ENCODE measurements at regions not wholly inside any gene's neighbourhood (a gene's known extent, or its start where the extent isn't known, plus 50 kb on each side); places are given as distances from the start of the nearest gene placed in this dataset.
"Not testable (repeated sequence)": the region's sequence is repeated elsewhere in the genome, so short reads cannot be mapped to it uniquely, and the experiment has no call there.

DNA sequence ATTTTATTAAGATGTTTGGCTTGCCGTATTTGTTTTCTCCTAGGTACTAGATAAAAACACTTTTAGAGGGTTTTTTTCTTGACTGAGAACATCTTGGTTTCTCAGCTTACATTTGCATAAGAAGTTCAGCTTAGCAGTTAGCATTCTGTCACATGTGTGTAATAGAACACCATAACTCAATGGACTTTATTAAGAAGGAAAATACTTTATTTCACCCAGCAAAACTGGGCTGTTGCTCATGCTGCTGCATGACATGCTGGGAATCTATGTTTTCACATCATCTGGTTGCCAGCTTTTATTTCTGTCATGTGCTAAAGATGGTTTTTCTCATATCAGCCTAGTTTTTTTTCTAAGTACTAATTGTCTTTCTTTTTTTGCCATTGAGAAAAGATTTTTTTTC is 144.6 kb downstream of the UTRN start:
- DNase-seq (ENCODE audit: low read depth in 2 of 2, low spot score in 1 of 2) = no peak

GRCh38 chr6:144433446-144433845 is 148.3 kb downstream of the UTRN start:
- not testable (repeated sequence) for DNase-seq (ENCODE audit: low read depth in 2 of 2, low spot score in 1 of 2)

DNA sequence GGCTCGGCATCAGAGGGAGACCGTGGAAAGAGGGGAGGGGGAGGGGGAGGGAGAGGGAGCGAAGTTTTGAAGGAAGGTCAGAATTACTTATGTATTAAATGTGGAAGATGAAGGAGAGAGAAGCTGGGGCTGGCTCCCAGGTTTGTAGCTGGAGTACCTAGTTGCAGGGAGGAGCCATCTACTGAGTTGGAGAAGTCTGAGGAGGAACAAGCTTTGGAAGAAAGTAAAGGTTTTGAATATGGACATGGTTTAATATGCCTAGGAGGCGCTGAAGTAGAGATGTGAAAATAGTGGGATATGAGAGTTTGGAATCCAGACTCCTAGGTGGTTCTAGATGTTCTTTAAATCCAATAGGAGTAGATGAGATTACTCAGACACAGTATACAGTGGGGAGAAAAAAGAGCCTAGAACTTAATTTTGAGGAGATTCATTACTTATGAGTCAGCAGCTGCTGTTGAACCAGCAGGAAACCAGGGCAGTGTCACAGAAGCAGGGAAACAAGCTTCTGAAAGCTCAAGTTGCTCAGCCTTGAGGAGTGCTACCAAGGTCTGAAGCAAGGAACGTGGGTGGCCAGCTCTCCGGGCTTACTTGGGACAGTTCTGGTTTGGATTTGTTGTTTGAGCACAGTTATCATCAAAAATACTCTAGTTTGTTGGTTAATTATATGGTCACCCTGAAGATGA is 149.3 kb downstream of the UTRN start:
- no peak for DNase-seq (ENCODE audit: low read depth in 2 of 2, low spot score in 1 of 2)

GRCh38 chr6:144435602-144436426 is 150.7 kb downstream of the UTRN start:
- DNase-seq (ENCODE audit: low read depth in 2 of 2, low spot score in 1 of 2) = no peak

- no peak for DNase-seq (ENCODE audit: low read depth in 2 of 2, low spot score in 1 of 2)
Measured at GRCh38 chr6:144437105-144437504, 152.0 kb downstream of the UTRN start.

- DNase-seq (ENCODE audit: low read depth in 2 of 2, low spot score in 1 of 2) = no peak
Measured at GRCh38 chr6:144438103-144438502, 153.0 kb downstream of the UTRN start.

DNA sequence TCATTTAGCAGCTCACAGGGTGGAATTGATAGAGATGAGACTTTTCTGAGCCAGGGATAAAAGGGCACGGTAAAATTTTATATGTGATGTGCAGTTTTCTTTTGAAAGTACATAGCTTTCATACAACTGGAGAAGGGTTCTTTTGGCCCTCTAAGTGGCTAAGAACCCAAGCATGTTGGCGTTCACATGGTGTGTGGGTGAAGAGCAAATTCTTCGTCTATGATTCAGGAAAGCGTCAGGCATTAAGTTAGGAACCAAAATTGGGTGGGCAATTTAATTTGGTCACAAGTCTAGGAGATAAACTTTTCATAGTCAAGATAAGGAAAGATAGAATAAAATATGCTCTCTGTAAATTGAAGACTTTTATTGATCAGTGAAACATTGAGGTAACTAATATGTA is 153.9 kb downstream of the UTRN start:
- DNase-seq (ENCODE audit: low read depth in 2 of 2, low spot score in 1 of 2) = no peak

DNA sequence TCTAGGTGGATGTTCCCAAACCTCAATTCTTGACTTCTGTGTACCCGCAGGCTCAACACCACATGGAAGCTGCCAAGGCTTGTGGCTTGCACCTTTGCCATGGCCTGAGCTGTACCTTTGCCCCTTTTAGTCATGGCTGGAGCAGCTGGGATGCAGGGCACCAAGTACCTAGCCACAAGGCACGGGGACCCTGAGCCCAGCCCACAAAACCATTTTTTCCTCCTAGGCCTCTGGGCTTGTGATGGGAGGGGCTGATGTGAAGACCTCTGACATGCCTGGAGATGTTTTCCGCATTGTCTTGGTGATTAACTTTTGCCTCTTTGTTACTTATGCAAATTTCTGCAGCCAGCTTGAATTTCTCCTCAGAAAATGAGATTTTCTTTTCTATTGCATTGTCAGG is 156.7 kb downstream of the UTRN start:
- not testable (repeated sequence) for DNase-seq (ENCODE audit: low read depth in 2 of 2, low spot score in 1 of 2)

GRCh38 chr6:144443157-144443556 is 158.0 kb downstream of the UTRN start:
- DNase-seq (ENCODE audit: low read depth in 2 of 2, low spot score in 1 of 2) = no peak

DNA sequence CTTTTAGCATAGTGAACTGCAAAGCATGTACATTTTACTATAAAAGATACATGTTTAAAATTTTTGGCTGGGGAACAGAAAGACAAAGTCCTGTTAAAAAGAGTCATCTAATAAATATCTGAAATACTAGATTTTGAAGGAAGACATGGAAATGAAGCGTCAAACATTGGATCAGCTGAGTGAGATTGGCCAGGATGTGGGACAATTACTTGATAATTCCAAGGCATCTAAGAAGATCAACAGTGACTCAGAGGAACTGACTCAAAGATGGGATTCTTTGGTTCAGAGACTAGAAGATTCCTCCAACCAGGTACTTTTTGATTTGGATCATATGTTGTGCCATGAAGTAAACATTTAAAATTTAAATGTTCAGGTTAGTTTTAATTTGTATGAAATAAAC is 162.3 kb downstream of the UTRN start:
- no peak for DNase-seq (ENCODE audit: low read depth in 2 of 2, low spot score in 1 of 2)

- DNase-seq (ENCODE audit: low read depth in 2 of 2, low spot score in 1 of 2) = no peak
Measured at GRCh38 chr6:144449218-144449617, 164.1 kb downstream of the UTRN start.

DNA sequence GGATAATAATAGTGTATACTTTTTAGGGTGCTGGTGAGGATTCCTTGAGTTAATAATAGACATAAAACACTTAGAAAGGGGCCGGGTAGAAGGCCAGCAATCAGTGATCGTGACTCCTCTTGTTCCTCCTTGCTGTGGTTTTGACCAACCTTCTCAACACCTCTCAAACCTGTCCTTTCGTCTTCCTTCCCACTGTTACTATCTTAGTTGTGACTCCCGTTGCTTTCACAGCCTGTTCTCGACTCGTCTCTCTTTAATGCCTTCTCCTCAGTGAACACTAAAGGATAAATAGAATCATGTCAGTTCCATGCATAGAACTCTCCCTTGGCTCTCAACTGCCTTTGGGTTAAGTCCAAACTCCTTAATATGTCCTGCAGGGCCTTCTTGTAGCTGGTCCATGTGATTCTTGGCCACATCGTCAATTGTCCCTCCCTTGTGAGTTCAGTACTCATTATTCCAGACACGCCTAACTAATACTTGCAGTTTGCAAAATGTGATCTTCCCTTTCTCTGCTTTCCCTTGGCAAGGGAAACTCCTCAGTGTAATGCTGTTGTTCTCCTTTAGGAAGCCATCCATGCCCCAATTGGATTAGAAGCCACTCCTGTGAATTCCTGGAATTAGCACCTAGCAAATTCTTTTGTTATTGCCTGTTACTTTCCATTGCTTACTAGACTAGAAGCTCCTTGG is 164.9 kb downstream of the UTRN start:
- DNase-seq (ENCODE audit: low read depth in 2 of 2, low spot score in 1 of 2) = no peak

DNA sequence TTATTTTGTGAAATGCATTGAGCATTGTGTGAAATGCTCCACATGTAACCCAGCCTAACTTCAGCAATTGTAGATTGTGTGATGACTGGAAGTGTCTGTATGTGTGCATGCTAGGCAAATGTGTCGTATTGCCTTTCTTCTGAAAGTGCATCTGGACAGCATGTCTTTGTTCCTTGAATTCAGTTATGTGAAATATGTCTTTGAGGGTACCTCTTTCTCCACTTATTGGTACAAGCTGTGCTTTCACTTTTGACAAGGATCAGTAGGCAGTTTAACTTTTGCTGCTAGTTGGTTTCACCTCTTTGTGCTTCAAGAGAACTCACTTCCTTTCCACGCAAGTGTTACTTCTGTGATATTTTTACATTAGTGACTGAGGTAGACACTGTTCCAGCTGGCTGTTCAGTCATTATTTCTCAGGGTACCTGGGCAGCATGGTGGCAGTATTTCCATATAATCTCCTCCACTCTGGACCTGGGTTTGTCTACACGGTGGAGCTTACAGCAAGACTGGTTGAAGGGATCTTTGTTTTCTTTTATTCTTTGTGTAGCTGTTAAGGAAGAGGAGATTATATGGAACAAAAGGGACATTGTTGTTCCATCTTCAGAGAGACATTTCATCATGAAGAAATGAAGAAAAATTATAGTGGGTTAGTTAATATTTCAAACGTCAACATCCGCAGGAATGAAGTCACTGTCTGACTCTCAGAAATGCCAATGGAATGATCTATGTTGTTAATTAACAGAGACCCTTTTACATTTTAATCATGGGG is 175.4 kb downstream of the UTRN start:
- DNase-seq (ENCODE audit: low read depth in 2 of 2, low spot score in 1 of 2) = no peak

DNA sequence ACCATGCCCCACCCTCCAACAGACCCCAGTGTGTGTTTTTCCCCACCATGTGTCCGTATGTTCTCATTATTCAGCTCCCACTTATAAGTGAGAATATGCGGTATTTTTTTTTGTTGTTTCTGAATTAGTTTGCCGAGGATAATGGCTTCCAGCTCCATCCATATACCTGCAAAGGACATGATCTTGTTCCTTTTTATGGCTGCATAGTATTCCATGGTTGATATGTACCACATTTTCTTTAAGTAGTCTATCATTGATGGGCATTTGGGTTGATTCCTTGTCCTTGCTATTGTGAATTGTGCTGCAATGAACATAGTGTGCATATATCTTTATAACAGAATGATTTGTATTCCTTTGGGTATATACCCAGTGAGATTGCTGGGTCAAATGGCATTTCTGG is 176.9 kb downstream of the UTRN start:
- no peak for DNase-seq (ENCODE audit: low read depth in 2 of 2, low spot score in 1 of 2)

- no peak for DNase-seq (ENCODE audit: low read depth in 2 of 2, low spot score in 1 of 2)
Measured at GRCh38 chr6:144466716-144467115, 181.6 kb downstream of the UTRN start.

GRCh38 chr6:144467172-144467762 is 182.1 kb downstream of the UTRN start:
- no peak for DNase-seq (ENCODE audit: low read depth in 2 of 2, low spot score in 1 of 2)

DNA sequence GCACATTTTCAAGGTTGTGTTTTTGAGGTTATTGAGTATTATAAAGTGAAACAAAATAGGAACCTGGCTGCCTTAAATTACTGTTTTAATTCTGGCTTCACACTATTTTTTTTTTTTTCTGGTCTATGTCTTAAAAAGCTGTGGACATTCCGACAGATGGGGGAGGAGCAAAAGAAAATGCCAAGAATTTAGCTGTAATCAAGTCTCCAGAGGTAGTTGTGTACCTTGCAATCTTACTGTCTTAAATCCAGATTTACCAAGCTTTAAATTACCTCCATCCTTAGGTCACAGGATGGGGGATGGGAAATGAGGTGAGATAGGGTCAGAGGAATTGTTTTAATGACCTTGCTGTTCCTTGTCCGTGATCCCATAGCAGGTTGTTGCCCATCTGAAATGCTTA is 182.8 kb downstream of the UTRN start:
- DNase-seq (ENCODE audit: low read depth in 2 of 2, low spot score in 1 of 2) = no peak

DNA sequence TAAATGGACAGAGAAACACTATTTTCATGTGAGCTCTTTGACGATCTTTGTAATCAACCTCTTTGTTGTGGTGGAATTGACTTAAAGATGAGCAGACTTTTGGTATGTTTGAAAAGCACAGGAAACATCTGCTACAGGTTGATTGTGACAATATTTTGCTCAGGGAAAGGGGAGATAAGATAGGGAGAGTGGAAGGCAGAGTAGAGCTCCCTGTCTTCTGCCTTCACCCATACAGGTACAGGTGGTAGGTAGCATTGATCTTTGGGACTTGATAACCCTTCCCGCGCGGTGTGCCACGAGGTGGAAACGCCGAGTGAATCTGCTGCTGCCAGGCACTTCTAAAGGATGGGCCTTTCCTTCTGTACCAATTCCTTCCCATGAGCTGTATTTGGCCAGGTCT is 183.6 kb downstream of the UTRN start:
- no peak for DNase-seq (ENCODE audit: low read depth in 2 of 2, low spot score in 1 of 2)

DNA sequence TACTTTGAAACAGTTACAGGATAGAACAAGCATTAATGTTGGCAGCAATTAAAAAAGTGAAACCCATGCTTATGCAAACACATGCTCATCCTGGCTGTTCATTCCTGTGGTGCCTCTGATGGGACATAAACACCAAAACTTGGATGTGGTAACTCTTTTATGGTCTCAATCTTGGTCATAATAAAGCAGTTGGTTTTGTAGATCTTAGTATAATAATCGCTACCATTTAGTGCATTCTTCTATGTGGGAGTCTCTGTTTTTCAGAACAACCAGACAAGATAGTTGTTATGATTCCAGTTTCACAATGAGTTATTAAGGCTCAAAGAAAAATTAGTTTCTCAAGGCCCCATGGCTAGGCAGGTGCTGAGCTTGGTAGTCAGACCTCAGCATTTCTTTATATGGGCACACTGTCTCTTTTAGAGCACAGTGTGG is 184.0 kb downstream of the UTRN start:
- DNase-seq (ENCODE audit: low read depth in 2 of 2, low spot score in 1 of 2) = no peak

- not testable (repeated sequence) for DNase-seq (ENCODE audit: low read depth in 2 of 2, low spot score in 1 of 2)
Measured at GRCh38 chr6:144470201-144470600, 185.1 kb downstream of the UTRN start.

GRCh38 chr6:144471986-144472385 is 186.9 kb downstream of the UTRN start:
- DNase-seq (ENCODE audit: low read depth in 2 of 2, low spot score in 1 of 2) = no peak
